Testis (tissue), 2 donors: ENCODE measurements at regions not wholly inside any gene's neighbourhood (a gene's known extent, or its start where the extent isn't known, plus 50 kb on each side); places are given as distances from the start of the nearest gene placed in this dataset.

Source experiments
- CTCF ChIP-seq, 3 experiments: fragments of 450-650 bp in 2 of 3; fragments of 200-600 bp in 1 of 3; sonication (generic) in 1 of 3; IDR thresholded peaks; one replicate each; pipeline ENCODE4 v1.5.1; 2016 to 2019; ENCODE audit warnings: antibody characterized with exemption in 3 of 3, mild to moderate bottlenecking in 2 of 3, moderate library complexity in 1 of 3
- POLR2A ChIP-seq: fragments of 450-650 bp; IDR thresholded peaks from one replicate; pipeline ENCODE4 v1.6.1; 2017; ENCODE audit warnings: antibody characterized with exemption, mild to moderate bottlenecking, moderate library complexity

DNA sequence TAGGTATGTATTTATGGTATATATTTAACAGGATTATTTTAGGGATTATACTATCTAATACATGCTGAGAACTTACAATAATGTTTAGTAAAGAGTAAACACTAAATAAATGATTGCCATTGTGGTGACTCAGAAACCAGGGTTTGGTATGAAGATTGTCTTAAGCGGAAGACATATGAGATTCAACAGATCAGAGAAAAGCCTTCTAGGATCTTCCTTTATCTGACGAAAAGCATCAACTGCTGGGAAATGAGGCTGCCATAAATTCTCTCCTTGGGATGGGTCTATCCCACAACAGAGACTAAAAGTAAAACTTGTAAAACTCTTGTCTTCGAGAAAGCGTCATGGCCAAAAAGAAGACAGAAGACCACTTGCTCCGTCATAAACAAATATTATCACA is 1352.2 kb upstream of the EPHA6 start:
- TF ChIP-seq CTCF (IDR thresholded peaks at IDR 0.05) (no peak), POLR2A (no peak)
